Neural cell (in vitro differentiated cells): ENCODE measurements at regions not wholly inside any gene's neighbourhood (a gene's known extent, or its start where the extent isn't known, plus 50 kb on each side); places are given as distances from the start of the nearest gene placed in this dataset.

Experiments
- EP300 ChIP-seq: fragments of 450-650 bp; conservative IDR thresholded peaks from 2 replicates; pipeline ENCODE4 v1.6.1; 2014; ENCODE audit warnings: antibody characterized with exemption, mild to moderate bottlenecking, moderate library complexity; ENCODE audit not compliant: poor library complexity, severe bottlenecking
- POLR2AphosphoS5 ChIP-seq: IDR thresholded peaks from 2 replicates; pipeline ENCODE4 v1.6.1; 2012
- TF ChIP-seq, protein P1 (sequence below): IDR thresholded peaks from 2 replicates; pipeline ENCODE4 v1.6.1; 2012; ENCODE audit warnings: borderline replicate concordance
- TF ChIP-seq, protein P2 (sequence below): fragments of 450-650 bp; IDR thresholded peaks from 2 replicates; pipeline ENCODE4 v1.5.1; 2014; ENCODE audit warnings: antibody characterized with exemption, mild to moderate bottlenecking, moderate library complexity; ENCODE audit not compliant: poor library complexity, severe bottlenecking

DNA sequence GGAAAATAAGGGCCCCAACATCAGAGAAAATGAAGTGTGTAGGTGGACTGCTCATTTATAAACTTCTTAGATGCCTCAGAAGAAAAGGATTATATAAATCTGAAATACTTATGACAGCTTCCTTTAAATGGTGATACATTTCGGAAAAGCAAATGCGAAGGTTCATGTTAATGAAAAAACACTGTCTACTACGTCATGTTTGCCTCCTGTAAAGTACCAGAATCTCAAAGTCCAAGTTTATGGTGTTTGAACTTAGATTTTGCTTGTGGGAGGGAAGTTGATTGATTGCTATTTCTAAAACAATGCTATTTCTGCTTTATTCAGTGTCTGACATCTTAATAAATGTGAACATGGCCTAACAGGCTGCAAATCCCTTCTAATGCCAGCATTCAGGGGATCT lies 514.6 kb downstream of the ZNF608 start:
- TF ChIP-seq, protein P1, sequence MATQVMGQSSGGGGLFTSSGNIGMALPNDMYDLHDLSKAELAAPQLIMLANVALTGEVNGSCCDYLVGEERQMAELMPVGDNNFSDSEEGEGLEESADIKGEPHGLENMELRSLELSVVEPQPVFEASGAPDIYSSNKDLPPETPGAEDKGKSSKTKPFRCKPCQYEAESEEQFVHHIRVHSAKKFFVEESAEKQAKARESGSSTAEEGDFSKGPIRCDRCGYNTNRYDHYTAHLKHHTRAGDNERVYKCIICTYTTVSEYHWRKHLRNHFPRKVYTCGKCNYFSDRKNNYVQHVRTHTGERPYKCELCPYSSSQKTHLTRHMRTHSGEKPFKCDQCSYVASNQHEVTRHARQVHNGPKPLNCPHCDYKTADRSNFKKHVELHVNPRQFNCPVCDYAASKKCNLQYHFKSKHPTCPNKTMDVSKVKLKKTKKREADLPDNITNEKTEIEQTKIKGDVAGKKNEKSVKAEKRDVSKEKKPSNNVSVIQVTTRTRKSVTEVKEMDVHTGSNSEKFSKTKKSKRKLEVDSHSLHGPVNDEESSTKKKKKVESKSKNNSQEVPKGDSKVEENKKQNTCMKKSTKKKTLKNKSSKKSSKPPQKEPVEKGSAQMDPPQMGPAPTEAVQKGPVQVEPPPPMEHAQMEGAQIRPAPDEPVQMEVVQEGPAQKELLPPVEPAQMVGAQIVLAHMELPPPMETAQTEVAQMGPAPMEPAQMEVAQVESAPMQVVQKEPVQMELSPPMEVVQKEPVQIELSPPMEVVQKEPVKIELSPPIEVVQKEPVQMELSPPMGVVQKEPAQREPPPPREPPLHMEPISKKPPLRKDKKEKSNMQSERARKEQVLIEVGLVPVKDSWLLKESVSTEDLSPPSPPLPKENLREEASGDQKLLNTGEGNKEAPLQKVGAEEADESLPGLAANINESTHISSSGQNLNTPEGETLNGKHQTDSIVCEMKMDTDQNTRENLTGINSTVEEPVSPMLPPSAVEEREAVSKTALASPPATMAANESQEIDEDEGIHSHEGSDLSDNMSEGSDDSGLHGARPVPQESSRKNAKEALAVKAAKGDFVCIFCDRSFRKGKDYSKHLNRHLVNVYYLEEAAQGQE: no peak
- TF ChIP-seq POLR2AphosphoS5 (no peak), EP300 (no peak)
- TF ChIP-seq, protein P2, sequence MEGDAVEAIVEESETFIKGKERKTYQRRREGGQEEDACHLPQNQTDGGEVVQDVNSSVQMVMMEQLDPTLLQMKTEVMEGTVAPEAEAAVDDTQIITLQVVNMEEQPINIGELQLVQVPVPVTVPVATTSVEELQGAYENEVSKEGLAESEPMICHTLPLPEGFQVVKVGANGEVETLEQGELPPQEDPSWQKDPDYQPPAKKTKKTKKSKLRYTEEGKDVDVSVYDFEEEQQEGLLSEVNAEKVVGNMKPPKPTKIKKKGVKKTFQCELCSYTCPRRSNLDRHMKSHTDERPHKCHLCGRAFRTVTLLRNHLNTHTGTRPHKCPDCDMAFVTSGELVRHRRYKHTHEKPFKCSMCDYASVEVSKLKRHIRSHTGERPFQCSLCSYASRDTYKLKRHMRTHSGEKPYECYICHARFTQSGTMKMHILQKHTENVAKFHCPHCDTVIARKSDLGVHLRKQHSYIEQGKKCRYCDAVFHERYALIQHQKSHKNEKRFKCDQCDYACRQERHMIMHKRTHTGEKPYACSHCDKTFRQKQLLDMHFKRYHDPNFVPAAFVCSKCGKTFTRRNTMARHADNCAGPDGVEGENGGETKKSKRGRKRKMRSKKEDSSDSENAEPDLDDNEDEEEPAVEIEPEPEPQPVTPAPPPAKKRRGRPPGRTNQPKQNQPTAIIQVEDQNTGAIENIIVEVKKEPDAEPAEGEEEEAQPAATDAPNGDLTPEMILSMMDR: no peak
